HEK293 (cell line): ENCODE measurements at regions not wholly inside any gene's neighbourhood (a gene's known extent, or its start where the extent isn't known, plus 50 kb on each side); places are given as distances from the start of the nearest gene placed in this dataset.

Experiments
- CTCF ChIA-PET: fragments of 350-600 bp; formaldehyde crosslinking; extraction: SDS; loops from one replicate; lab custom pipeline; 2021; ENCODE audit warnings: antibody characterized with exemption; lab: Yijun Ruan, JAX
- POLR2A ChIA-PET: fragments of 300-600 bp; formaldehyde crosslinking; extraction: SDS; loops from one replicate; lab custom pipeline; 2020; ENCODE audit warnings: antibody characterized with exemption, inconsistent platforms; lab: Yijun Ruan, JAX
- H3K27ac ChIP-seq: fragments of 200-500 bp; sonication (Bioruptor generic); 2 replicates; pipeline ENCODE4 v1.5.1; 2014; ENCODE audit warnings: low read depth, low read length, control low read depth, inconsistent platforms; ENCODE audit errors: extremely low read depth
- H3K36me3 ChIP-seq, 2 experiments: fragments of 200-500 bp in 1 of 2; sonication (Bioruptor generic) in 1 of 2; 1 replicate in 1 of 2; 2 replicates in 1 of 2; pipeline ENCODE4 v1.5.1; 2014 to 2017; ENCODE audit warnings: inconsistent platforms in 2 of 2, low read length in 2 of 2; ENCODE audit not compliant: control insufficient read depth in 2 of 2, insufficient read depth in 1 of 2
- H3K4me1 ChIP-seq: fragments of 200-500 bp; sonication (Bioruptor generic); 2 replicates; pipeline ENCODE4 v1.5.1; 2014; ENCODE audit warnings: mild to moderate bottlenecking, low read length, inconsistent platforms; ENCODE audit not compliant: control insufficient read depth, insufficient read depth
- H3K4me3 ChIP-seq: 2 replicates; pipeline ENCODE4 v1.5.1; 2011; ENCODE audit warnings: low read depth, mild to moderate bottlenecking, control low read depth, low read length, moderate library complexity
- H3K9me3 ChIP-seq: fragments of 200-500 bp; sonication (Bioruptor generic); 2 replicates; pipeline ENCODE4 v1.5.1; 2014; ENCODE audit warnings: low read depth, low read length, inconsistent platforms; ENCODE audit not compliant: control insufficient read depth, insufficient read depth
- MZF1 ChIP-seq: fragments of 450-650 bp; formaldehyde crosslinking; IDR thresholded peaks from 2 replicates; pipeline ENCODE4 v1.5.1; 2017; ENCODE audit warnings: missing biosample characterization, missing genetic modification characterization, borderline replicate concordance
- SCRT1 ChIP-seq: fragments of 450-650 bp; formaldehyde crosslinking; IDR thresholded peaks from 2 replicates; pipeline ENCODE4 v1.5.1; 2016; ENCODE audit warnings: missing biosample characterization, missing genetic modification characterization, borderline replicate concordance
- SP7 ChIP-seq: fragments of 450-650 bp; formaldehyde crosslinking; IDR thresholded peaks from 2 replicates; pipeline ENCODE4 v1.5.1; 2016; ENCODE audit warnings: missing biosample characterization, missing genetic modification characterization
- ZNF138 ChIP-seq: fragments of 450-650 bp; formaldehyde crosslinking; IDR thresholded peaks from 2 replicates; pipeline ENCODE4 v1.5.1; 2016; ENCODE audit warnings: missing biosample characterization, missing genetic modification characterization, borderline replicate concordance
- ZNF175 ChIP-seq: fragments of 450-650 bp; formaldehyde crosslinking; IDR thresholded peaks from 2 replicates; pipeline ENCODE4 v1.5.1; 2016; ENCODE audit warnings: missing biosample characterization, missing genetic modification characterization
- ZNF24 ChIP-seq: fragments of 450-650 bp; formaldehyde crosslinking; IDR thresholded peaks from 2 replicates; pipeline ENCODE4 v1.5.1; 2016; ENCODE audit warnings: missing biosample characterization, missing genetic modification characterization
- ZNF394 ChIP-seq: fragments of 450-650 bp; formaldehyde crosslinking; IDR thresholded peaks from 2 replicates; pipeline ENCODE4 v1.5.1; 2016; ENCODE audit warnings: missing biosample characterization, missing genetic modification characterization, mild to moderate bottlenecking, moderate library complexity, borderline replicate concordance
- ZNF529 ChIP-seq: fragments of 450-650 bp; formaldehyde crosslinking; IDR thresholded peaks from 2 replicates; pipeline ENCODE4 v1.5.1; 2017; ENCODE audit warnings: missing genetic modification characterization, missing biosample characterization; ENCODE audit not compliant: insufficient replicate concordance
- ZNF549 ChIP-seq: fragments of 450-650 bp; IDR thresholded peaks from 2 replicates; pipeline ENCODE4 v1.5.1; 2018; ENCODE audit warnings: missing biosample characterization, missing genetic modification characterization, mild to moderate bottlenecking, inconsistent platforms, moderate library complexity
- ZNF571 ChIP-seq: fragments of 450-650 bp; formaldehyde crosslinking; IDR thresholded peaks from 2 replicates; pipeline ENCODE4 v1.5.0; 2017; ENCODE audit warnings: missing biosample characterization, missing genetic modification characterization
- ZNF623 ChIP-seq: fragments of 450-650 bp; formaldehyde crosslinking; IDR thresholded peaks from 2 replicates; pipeline ENCODE4 v1.5.1; 2016; ENCODE audit warnings: missing biosample characterization, missing genetic modification characterization
- ZNF624 ChIP-seq: fragments of 450-650 bp; formaldehyde crosslinking; IDR thresholded peaks from 2 replicates; pipeline ENCODE4 v1.5.1; 2017; ENCODE audit warnings: missing biosample characterization, missing genetic modification characterization
- ZNF670 ChIP-seq: fragments of 450-650 bp; formaldehyde crosslinking; IDR thresholded peaks from 2 replicates; pipeline ENCODE4 v1.5.1; 2016; ENCODE audit warnings: missing biosample characterization, missing genetic modification characterization, low read depth
- ZNF747 ChIP-seq: fragments of 450-650 bp; formaldehyde crosslinking; IDR thresholded peaks from 2 replicates; pipeline ENCODE4 v1.5.1; 2016; ENCODE audit warnings: missing biosample characterization, missing genetic modification characterization
- ZNF837 ChIP-seq: fragments of 450-650 bp; formaldehyde crosslinking; IDR thresholded peaks from 2 replicates; pipeline ENCODE4 v1.5.1; 2016; ENCODE audit warnings: missing biosample characterization, missing genetic modification characterization
- TF ChIP-seq, protein P1 (sequence below): fragments of 450-650 bp; formaldehyde crosslinking; IDR thresholded peaks from 2 replicates; pipeline ENCODE4 v1.5.1; 2017; ENCODE audit warnings: missing biosample characterization, missing genetic modification characterization
- TF ChIP-seq, protein P2 (sequence below): fragments of 450-650 bp; formaldehyde crosslinking; IDR thresholded peaks from 2 replicates; pipeline ENCODE4 v1.5.1; 2016; ENCODE audit warnings: missing biosample characterization, missing genetic modification characterization, borderline replicate concordance
- TF ChIP-seq, protein P3 (sequence below): fragments of 450-650 bp; formaldehyde crosslinking; IDR thresholded peaks from 2 replicates; pipeline ENCODE4 v1.5.1; 2016; ENCODE audit warnings: missing biosample characterization, missing genetic modification characterization
- TF ChIP-seq, protein P4 (sequence below): fragments of 450-650 bp; formaldehyde crosslinking; IDR thresholded peaks from 2 replicates; pipeline ENCODE4 v1.5.1; 2016; ENCODE audit warnings: missing biosample characterization, missing genetic modification characterization, low read depth
- TF ChIP-seq, protein P5 (sequence below): fragments of 450-650 bp; formaldehyde crosslinking; IDR thresholded peaks from 2 replicates; pipeline ENCODE4 v1.5.1; 2016; ENCODE audit warnings: missing biosample characterization, missing genetic modification characterization

DNA sequence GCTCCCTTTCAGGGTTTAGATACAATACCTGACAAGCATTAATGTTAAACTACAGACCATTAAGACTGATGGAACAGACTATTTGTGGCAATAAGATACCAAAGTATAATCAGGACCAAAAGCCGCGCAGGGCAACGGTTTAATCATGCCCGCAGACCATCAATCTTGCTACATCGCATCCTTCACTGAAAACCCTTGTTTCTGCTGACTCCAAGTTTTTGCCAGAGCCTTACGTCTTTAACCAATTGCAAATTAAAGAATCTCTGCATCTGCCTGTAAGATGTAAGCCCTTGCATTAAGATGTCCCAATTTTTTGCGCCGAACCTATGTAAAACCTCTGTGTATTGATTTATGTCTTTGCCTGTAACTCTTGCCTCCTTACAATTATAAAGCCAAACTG is 94.2 kb upstream of the RBBP6 start:
- ChIA-PET CTCF (no interaction called here), POLR2A (interaction anchor here (0.7 kb wide), 1 partner anchor 136 kb away, joined by 4 read pairs; no protein-coding TSS in a partner anchor)
- no peaks in the 10 kb centered on the region for H3K4me1 ChIP-seq

More for the DNA sequence above, 94.2 kb upstream of the RBBP6 start:
- TF ChIP-seq MZF1 (tag by site-specific recombination) = no peak
- TF ChIP-seq ZNF623 (tag by site-specific recombination) = no peak
- no peak for TF ChIP-seq SCRT1 (tag by site-specific recombination)
- TF ChIP-seq ZNF549 (tag by site-specific recombination) = no peak
- TF ChIP-seq ZNF138 (tag by site-specific recombination) = no peak
- TF ChIP-seq, protein P1, sequence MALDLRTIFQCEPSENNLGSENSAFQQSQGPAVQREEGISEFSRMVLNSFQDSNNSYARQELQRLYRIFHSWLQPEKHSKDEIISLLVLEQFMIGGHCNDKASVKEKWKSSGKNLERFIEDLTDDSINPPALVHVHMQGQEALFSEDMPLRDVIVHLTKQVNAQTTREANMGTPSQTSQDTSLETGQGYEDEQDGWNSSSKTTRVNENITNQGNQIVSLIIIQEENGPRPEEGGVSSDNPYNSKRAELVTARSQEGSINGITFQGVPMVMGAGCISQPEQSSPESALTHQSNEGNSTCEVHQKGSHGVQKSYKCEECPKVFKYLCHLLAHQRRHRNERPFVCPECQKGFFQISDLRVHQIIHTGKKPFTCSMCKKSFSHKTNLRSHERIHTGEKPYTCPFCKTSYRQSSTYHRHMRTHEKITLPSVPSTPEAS (tag by site-specific recombination) = no peak
- TF ChIP-seq, protein P2, sequence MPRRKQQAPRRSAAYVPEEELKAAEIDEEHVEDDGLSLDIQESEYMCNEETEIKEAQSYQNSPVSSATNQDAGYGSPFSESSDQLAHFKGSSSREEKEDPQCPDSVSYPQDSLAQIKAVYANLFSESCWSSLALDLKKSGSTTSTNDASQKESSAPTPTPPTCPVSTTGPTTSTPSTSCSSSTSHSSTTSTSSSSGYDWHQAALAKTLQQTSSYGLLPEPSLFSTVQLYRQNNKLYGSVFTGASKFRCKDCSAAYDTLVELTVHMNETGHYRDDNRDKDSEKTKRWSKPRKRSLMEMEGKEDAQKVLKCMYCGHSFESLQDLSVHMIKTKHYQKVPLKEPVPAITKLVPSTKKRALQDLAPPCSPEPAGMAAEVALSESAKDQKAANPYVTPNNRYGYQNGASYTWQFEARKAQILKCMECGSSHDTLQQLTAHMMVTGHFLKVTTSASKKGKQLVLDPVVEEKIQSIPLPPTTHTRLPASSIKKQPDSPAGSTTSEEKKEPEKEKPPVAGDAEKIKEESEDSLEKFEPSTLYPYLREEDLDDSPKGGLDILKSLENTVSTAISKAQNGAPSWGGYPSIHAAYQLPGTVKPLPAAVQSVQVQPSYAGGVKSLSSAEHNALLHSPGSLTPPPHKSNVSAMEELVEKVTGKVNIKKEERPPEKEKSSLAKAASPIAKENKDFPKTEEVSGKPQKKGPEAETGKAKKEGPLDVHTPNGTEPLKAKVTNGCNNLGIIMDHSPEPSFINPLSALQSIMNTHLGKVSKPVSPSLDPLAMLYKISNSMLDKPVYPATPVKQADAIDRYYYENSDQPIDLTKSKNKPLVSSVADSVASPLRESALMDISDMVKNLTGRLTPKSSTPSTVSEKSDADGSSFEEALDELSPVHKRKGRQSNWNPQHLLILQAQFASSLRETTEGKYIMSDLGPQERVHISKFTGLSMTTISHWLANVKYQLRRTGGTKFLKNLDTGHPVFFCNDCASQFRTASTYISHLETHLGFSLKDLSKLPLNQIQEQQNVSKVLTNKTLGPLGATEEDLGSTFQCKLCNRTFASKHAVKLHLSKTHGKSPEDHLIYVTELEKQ (tag by site-specific recombination) = no peak
- TF ChIP-seq ZNF24 (tag by site-specific recombination) = no peak
- no peak for TF ChIP-seq ZNF670 (tag by site-specific recombination)
- TF ChIP-seq ZNF837 = no peak
- TF ChIP-seq ZNF175 = no peak
- no peak for TF ChIP-seq ZNF394 (tag by site-specific recombination)
- TF ChIP-seq, protein P3, sequence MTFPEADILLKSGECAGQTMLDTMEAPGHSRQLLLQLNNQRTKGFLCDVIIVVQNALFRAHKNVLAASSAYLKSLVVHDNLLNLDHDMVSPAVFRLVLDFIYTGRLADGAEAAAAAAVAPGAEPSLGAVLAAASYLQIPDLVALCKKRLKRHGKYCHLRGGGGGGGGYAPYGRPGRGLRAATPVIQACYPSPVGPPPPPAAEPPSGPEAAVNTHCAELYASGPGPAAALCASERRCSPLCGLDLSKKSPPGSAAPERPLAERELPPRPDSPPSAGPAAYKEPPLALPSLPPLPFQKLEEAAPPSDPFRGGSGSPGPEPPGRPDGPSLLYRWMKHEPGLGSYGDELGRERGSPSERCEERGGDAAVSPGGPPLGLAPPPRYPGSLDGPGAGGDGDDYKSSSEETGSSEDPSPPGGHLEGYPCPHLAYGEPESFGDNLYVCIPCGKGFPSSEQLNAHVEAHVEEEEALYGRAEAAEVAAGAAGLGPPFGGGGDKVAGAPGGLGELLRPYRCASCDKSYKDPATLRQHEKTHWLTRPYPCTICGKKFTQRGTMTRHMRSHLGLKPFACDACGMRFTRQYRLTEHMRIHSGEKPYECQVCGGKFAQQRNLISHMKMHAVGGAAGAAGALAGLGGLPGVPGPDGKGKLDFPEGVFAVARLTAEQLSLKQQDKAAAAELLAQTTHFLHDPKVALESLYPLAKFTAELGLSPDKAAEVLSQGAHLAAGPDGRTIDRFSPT (tag by site-specific recombination) = no peak
- no peak for TF ChIP-seq ZNF571 (tag by site-specific recombination)
- no peak for TF ChIP-seq ZNF529 (tag by site-specific recombination)
- TF ChIP-seq, protein P4, sequence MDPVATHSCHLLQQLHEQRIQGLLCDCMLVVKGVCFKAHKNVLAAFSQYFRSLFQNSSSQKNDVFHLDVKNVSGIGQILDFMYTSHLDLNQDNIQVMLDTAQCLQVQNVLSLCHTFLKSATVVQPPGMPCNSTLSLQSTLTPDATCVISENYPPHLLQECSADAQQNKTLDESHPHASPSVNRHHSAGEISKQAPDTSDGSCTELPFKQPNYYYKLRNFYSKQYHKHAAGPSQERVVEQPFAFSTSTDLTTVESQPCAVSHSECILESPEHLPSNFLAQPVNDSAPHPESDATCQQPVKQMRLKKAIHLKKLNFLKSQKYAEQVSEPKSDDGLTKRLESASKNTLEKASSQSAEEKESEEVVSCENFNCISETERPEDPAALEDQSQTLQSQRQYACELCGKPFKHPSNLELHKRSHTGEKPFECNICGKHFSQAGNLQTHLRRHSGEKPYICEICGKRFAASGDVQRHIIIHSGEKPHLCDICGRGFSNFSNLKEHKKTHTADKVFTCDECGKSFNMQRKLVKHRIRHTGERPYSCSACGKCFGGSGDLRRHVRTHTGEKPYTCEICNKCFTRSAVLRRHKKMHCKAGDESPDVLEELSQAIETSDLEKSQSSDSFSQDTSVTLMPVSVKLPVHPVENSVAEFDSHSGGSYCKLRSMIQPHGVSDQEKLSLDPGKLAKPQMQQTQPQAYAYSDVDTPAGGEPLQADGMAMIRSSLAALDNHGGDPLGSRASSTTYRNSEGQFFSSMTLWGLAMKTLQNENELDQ = no peak
- TF ChIP-seq, protein P5, sequence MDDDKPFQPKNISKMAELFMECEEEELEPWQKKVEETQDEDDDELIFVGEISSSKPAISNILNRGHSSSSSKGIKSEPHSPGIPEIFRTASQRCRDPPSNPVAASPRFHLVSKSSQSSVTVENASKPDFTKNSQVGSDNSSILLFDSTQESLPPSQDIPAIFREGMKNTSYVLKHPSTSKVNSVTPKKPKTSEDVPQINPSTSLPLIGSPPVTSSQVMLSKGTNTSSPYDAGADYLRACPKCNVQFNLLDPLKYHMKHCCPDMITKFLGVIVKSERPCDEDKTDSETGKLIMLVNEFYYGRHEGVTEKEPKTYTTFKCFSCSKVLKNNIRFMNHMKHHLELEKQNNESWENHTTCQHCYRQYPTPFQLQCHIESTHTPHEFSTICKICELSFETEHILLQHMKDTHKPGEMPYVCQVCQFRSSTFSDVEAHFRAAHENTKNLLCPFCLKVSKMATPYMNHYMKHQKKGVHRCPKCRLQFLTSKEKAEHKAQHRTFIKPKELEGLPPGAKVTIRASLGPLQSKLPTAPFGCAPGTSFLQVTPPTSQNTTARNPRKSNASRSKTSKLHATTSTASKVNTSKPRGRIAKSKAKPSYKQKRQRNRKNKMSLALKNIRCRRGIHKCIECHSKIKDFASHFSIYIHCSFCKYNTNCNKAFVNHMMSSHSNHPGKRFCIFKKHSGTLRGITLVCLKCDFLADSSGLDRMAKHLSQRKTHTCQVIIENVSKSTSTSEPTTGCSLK (tag by site-specific recombination) = no peak
- TF ChIP-seq SP7 (tag by site-specific recombination) = no peak
- no peak for TF ChIP-seq ZNF747 (tag by site-specific recombination)
- no peak for TF ChIP-seq ZNF624 (tag by site-specific recombination)
- H3K36me3 ChIP-seq = no peaks in the 10 kb centered on the region
- no peak overlapping the region for H3K27ac ChIP-seq
- no peaks in the 10 kb centered on the region for H3K9me3 ChIP-seq
- H3K4me3 ChIP-seq = no peak overlapping the region
